ENCODE measurements at regions not wholly inside any gene's neighbourhood (a gene's known extent, or its start where the extent isn't known, plus 50 kb on each side); places are given as distances from the start of the nearest gene placed in this dataset.

GRCh38 chr19:30778061-30778460 lies 405.9 kb downstream of the ZNF536 start:
- Mint-ChIP-seq H3K36me3 (peaks cover 0 to 5% of the 10 kb centered on the region in 2 donors), H3K27ac (no peak overlapping the region), H3K9me3 (peaks cover 0 to 9% of the 10 kb centered on the region in 2 donors)
- ATAC-seq (no peak), DNase-seq (ENCODE audit: low spot score in 2 of 2) (no peak)

- Mint-ChIP-seq H3K36me3 (peaks cover 0 to 5% of the 10 kb centered on the region in 2 donors), H3K9me3 (peaks cover 5 to 15% of the 10 kb centered on the region in 2 donors), H3K27ac (no peak overlapping the region)
- ATAC-seq, result no peak
- no peak for DNase-seq (ENCODE audit: low spot score in 2 of 2)
Measured at GRCh38 chr19:30775956-30776355, 403.8 kb downstream of the ZNF536 start.

GRCh38 chr19:30774252-30774766 lies 402.1 kb downstream of the ZNF536 start:
- H3K36me3 Mint-ChIP-seq, result peaks cover 0 to 5% of the 10 kb centered on the region in 2 donors

GRCh38 chr19:30762651-30763050 lies 390.5 kb downstream of the ZNF536 start:
- no peak for ATAC-seq
- no peaks in the 10 kb centered on the region for H3K9me3 Mint-ChIP-seq

More at GRCh38 chr19:30774252-30774766, 402.1 kb downstream of the ZNF536 start:
- Mint-ChIP-seq H3K27ac (no peak overlapping the region), H3K9me3 (peaks cover 5 to 15% of the 10 kb centered on the region in 2 donors)
- ATAC-seq, result no peak
- no peak for DNase-seq (ENCODE audit: low spot score in 2 of 2)

GRCh38 chr19:30760014-30760413 lies 387.8 kb downstream of the ZNF536 start:
- Mint-ChIP-seq H3K9me3 (no peaks in the 10 kb centered on the region), H3K27ac (no peak overlapping the region), H3K36me3 (no peaks in the 10 kb centered on the region)
- no peak for ATAC-seq
- no peak for DNase-seq (ENCODE audit: low spot score in 2 of 2)

More at GRCh38 chr19:30762651-30763050, 390.5 kb downstream of the ZNF536 start:
- no peak overlapping the region for H3K27ac Mint-ChIP-seq
- no peaks in the 10 kb centered on the region for H3K36me3 Mint-ChIP-seq
- DNase-seq (ENCODE audit: low spot score in 2 of 2), result no peak

- Mint-ChIP-seq H3K36me3 (no peaks in the 10 kb centered on the region), H3K9me3 (no peaks in the 10 kb centered on the region), H3K27ac (no peak overlapping the region)
- DNase-seq (ENCODE audit: low spot score in 2 of 2) (no peak), ATAC-seq (no peak)
Measured at GRCh38 chr19:30757837-30758617, 385.8 kb downstream of the ZNF536 start.

GRCh38 chr19:30757104-30757836 lies 385.1 kb downstream of the ZNF536 start:
- no peaks in the 10 kb centered on the region for H3K36me3 Mint-ChIP-seq
- DNase-seq (ENCODE audit: low spot score in 2 of 2) (no peak), ATAC-seq (no peak)
- H3K9me3 Mint-ChIP-seq, result no peaks in the 10 kb centered on the region
- H3K27ac Mint-ChIP-seq, result no peak overlapping the region

- Mint-ChIP-seq H3K36me3 (no peaks in the 10 kb centered on the region), H3K9me3 (peaks cover 0 to 5% of the 10 kb centered on the region in 2 donors), H3K27ac (no peak overlapping the region)
- DNase-seq (ENCODE audit: low spot score in 2 of 2) (no peak), ATAC-seq (no peak)
Measured at GRCh38 chr19:30755581-30755980, 383.4 kb downstream of the ZNF536 start.

- no peak overlapping the region for H3K27ac Mint-ChIP-seq
- peaks cover 9 to 17% of the 10 kb centered on the region in 2 donors for H3K9me3 Mint-ChIP-seq
- ATAC-seq (no peak), DNase-seq (ENCODE audit: low spot score in 2 of 2) (no peak)
- peaks cover 10 to 14% of the 10 kb centered on the region in 2 donors for H3K36me3 Mint-ChIP-seq
Measured at GRCh38 chr19:30754162-30754561, 382.0 kb downstream of the ZNF536 start.

- Mint-ChIP-seq H3K27ac (no peak overlapping the region), H3K9me3 (peaks cover 9 to 17% of the 10 kb centered on the region in 2 donors), H3K36me3 (peaks cover 10 to 14% of the 10 kb centered on the region in 2 donors)
- DNase-seq (ENCODE audit: low spot score in 2 of 2), result no peak
- ATAC-seq, result no peak
Measured at GRCh38 chr19:30752876-30753275, 380.7 kb downstream of the ZNF536 start.

GRCh38 chr19:30752201-30752600 lies 380.0 kb downstream of the ZNF536 start:
- no peak overlapping the region for H3K27ac Mint-ChIP-seq
- DNase-seq (ENCODE audit: low spot score in 2 of 2) (no peak), ATAC-seq (no peak)
- peaks cover 10 to 14% of the 10 kb centered on the region in 2 donors for H3K36me3 Mint-ChIP-seq
- peaks cover 9 to 17% of the 10 kb centered on the region in 2 donors for H3K9me3 Mint-ChIP-seq

- DNase-seq (ENCODE audit: low spot score in 2 of 2) (no peak), ATAC-seq (no peak)
- Mint-ChIP-seq H3K36me3 (peaks cover 10 to 14% of the 10 kb centered on the region in 2 donors), H3K9me3 (peaks cover 9 to 12% of the 10 kb centered on the region in 2 donors), H3K27ac (no peak overlapping the region)
Measured at GRCh38 chr19:30745476-30745985, 373.3 kb downstream of the ZNF536 start.

GRCh38 chr19:30744741-30745475 lies 372.7 kb downstream of the ZNF536 start:
- ATAC-seq (no peak), DNase-seq (ENCODE audit: low spot score in 2 of 2) (no peak)
- H3K36me3 Mint-ChIP-seq, result peaks cover 4 to 7% of the 10 kb centered on the region in 2 donors
- peaks cover 7% of the 10 kb centered on the region in 2 donors for H3K9me3 Mint-ChIP-seq
- H3K27ac Mint-ChIP-seq, result no peak overlapping the region

- no peaks in the 10 kb centered on the region for H3K36me3 Mint-ChIP-seq
- H3K9me3 Mint-ChIP-seq, result no peaks in the 10 kb centered on the region
- ATAC-seq, result no peak
Measured at GRCh38 chr19:30743702-30744101, 371.5 kb downstream of the ZNF536 start.

GRCh38 chr19:30743011-30743410 lies 370.8 kb downstream of the ZNF536 start:
- H3K27ac Mint-ChIP-seq, result no peak overlapping the region
- DNase-seq (ENCODE audit: low spot score in 2 of 2), result no peak
- no peaks in the 10 kb centered on the region for H3K36me3 Mint-ChIP-seq
- no peak for ATAC-seq
- H3K9me3 Mint-ChIP-seq, result no peaks in the 10 kb centered on the region

More at GRCh38 chr19:30743702-30744101, 371.5 kb downstream of the ZNF536 start:
- peak overlapping the region in 1 of 2 donors; percentile 68 for H3K27ac Mint-ChIP-seq
- no peak for DNase-seq (ENCODE audit: low spot score in 2 of 2)

- H3K36me3 Mint-ChIP-seq, result no peaks in the 10 kb centered on the region
- no peak overlapping the region for H3K27ac Mint-ChIP-seq
- H3K9me3 Mint-ChIP-seq, result no peaks in the 10 kb centered on the region
- ATAC-seq, result no peak
- DNase-seq (ENCODE audit: low spot score in 2 of 2), result no peak
Measured at GRCh38 chr19:30742406-30742938, 370.3 kb downstream of the ZNF536 start.
